CD4-positive, alpha-beta T cell treated with Interleukin-21 for 1 hour (primary cell): ENCODE measurements at regions not wholly inside any gene's neighbourhood (a gene's known extent, or its start where the extent isn't known, plus 50 kb on each side); places are given as distances from the start of the nearest gene placed in this dataset.
"Not testable (repeated sequence)": the region's sequence is repeated elsewhere in the genome, so short reads cannot be mapped to it uniquely, and the experiment has no call there.

Source experiments
- DNase-seq: peaks from one replicate; pipeline ENCODE4 v3.0.0-alpha.2; 2020

DNA sequence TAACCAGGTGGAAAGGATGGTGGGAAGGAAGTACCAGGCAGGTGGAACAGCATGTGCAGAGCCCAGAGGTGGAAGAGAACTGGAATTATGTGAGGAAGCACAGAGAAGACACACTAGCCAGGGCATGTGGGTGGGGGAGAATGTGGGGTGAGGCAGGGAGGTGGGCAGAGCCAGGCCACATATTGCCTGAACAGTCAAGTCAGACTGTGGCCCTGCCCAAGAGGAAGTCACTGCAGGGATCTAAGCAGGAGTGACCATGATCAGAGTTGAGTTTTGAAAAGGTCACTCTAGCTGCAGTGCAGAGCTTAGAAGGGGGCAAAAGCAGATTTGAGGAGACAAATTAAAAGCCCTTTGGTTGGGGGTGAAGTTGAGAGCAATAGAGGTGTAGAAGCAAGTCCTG, 114.0 kb upstream of the SLC38A2 start:
- DNase-seq: no peak

DNA sequence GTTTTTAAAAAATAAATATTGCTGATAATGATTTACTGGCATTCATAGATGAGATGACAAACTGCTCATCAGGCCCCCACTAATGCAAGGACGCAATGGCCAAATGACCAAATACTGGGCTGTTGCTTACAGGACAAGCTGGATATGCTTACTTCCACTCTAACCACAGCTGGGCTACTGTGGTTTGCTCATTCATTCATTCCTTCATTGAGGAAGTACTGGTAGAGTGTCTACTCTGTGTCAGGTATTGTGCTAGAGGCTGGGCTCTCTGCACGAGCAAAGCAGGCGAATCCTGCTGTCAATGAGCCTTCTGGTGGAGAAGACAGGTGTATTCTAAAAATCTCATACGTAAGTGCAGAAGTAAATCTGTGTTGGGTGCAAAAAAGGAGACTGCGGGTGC, 113.3 kb upstream of the SLC38A2 start:
- DNase-seq: no peak

- no peak for DNase-seq
These were observed 112.0 kb upstream of the SLC38A2 start for GRCh38 chr12:46484396-46485061.

DNA sequence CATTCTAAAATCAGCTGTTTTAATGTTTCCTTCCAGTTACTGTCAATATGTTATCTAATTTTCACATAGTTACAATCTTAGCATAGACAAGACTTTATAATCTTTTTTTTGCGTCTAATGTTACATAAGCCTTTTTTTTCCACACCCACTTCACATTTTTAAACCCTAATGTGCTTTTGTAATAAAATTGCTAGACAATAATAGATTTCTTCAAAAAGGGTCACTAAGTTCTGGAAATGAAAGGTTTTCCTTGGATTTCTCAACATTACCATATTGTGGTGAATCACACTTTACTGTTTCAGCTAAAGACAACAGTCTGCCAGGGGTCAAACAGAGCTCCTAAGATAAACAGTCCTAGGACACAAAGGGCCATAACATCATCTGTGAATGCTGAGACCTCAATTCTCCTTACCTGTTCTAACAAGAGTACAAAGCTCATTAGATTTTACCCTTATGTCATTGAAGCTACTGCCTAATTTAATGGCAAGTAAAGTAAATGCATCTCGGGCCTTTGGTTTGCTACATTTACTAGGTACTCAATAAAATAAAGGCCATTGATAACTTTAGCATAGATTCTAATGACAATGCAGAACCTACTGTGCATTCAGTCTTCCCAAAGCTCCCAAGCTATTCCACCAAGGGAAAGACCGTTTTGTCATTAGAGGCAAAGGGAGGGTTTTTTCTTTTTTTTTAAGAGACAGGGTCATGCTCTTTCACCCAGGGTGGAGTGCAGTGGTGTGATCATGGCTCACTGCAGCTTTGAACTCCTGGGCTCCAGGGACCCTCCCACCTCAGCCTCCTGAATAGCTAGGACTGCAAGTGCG, 111.2 kb upstream of the SLC38A2 start:
- DNase-seq: no peak

GRCh38 chr12:46480724-46481123, 108.2 kb upstream of the SLC38A2 start:
- no peak for DNase-seq

DNA sequence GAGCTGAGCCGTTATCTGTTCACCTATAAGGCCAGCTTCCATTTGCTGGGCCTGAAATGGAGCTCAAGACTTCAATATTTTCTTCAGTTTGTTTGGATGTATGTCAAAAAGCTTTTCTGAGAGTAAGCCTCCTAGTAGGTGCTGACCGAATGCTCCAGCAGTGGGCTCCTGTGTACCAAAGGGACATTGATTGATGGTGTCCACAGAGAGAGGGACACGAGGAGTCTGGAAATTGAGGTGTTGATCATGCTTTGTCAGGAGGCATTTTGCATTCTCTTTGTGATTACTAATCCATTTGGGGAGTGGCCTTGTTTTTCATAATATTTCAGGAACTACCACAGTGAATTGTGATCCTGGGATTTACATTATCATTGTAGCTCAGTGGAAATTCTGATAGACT, 107.7 kb upstream of the SLC38A2 start:
- DNase-seq: no peak

- no peak for DNase-seq
These were observed 105.5 kb upstream of the SLC38A2 start for GRCh38 chr12:46478123-46478522.

- DNase-seq: no peak
These were observed 105.0 kb upstream of the SLC38A2 start for GRCh38 chr12:46477541-46477940.

DNA sequence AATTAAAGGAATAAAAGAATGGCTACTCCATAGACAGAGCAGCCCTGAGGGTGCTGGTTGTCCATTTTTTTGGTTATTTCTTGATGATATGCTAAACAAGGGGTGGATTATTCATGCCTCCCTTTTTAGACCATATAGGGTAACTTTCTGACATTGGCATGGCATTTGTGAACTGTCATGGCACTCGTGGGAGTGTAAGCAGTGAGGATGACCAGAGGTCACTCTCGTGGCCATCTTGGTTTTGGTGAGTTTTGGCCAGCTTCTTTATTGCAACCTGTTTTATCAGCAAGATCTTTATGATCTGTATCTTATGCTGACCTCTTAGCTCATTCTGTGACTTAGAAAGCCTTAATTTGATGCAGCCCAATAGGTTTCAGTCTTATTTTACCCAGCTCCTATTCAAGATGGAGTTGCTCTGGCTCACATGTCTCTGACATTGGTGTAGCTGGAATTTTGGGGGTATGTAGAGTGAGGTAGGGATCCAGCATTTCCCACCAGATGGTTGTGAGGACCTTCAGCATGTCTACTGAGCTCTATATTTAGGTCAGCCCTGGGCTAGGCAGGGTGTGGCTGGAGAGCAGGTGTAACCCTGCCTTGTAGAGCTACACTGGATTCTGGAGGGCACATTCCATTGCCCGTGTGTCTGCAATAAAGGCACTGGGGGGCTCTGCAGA, 103.5 kb upstream of the SLC38A2 start:
- DNase-seq: no peak

GRCh38 chr12:46474385-46474784, 101.8 kb upstream of the SLC38A2 start:
- not testable (repeated sequence) for DNase-seq

GRCh38 chr12:46473634-46474329, 101.2 kb upstream of the SLC38A2 start:
- DNase-seq: no peak

DNA sequence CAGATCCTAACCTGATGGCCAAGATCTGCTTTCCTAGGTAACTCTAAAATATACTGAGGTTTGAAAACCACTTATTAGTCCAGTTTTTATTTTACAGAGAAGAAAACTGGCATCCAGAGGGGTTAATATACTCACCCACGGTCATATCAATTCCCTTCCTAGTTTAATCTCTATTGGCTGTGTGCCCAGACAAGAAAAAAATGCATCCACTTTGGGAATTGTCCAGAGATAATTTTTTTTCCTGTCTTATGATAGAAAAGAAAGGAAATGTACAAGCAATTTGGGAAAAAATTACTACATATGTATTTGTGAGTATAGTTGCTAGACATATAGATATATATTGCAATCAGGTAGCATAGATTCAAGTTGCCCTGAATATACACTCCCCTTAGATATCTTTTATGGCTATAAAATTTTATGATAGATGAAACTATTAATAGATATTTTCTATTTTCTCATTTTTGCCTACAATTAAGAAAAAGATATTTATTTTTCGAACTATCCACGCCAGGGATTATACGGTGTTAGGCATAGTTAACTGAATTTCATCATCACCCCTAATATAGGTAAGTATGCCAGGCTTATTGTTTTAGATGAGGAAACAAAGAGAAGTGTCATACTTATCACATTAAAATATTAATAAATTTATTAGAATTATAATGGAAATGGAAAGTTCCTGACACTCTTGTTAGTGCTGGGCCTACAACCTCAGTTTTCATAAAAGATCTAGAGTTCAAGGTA, 100.5 kb upstream of the SLC38A2 start:
- DNase-seq: no peak

DNA sequence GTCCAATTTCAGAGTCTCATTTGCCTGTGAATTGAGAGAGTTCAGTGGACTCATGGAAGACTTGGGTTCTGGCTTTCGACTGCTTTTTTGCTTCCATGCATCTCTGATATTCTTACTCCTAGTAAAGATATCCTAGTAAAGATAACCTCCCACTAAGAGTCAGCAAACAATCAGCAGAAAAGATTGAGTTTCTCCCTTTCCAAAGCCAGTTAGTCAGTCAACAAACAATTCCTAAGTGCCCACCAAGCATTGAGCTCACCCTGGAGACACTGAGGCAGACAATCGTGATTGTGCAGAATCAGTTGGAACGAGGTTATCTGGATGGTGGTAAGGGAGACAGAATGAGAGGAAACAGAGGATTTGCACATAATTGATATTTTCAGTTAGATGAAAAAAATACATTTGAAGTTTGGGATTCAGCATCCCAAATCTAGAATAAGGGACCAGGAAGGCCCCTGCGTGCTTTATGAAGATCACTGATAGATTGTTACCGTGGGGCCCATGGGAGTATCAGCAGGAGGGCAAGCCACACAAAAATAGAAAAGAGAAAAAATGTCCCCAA, 99.7 kb upstream of the SLC38A2 start:
- DNase-seq: no peak

DNA sequence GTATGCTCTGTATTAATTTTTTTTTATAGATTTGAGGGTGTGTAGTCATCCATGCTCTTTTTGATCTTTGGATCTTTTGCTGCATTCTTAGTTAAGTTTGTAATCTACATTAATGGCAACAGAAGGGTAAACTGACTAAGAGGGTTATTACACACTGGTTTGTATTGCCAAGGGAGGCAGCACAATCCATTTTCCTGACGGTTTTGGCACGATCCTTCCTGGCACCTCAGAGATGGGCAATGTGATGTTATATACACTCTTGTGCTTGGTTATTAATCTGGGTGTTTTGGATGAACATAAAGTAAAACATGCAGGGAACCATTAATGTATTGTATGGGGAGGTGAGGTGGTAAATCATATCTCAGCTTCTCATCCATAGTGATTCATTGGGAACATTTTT, 98.8 kb upstream of the SLC38A2 start:
- DNase-seq: no peak

- no peak for DNase-seq
These were observed 98.4 kb upstream of the SLC38A2 start for GRCh38 chr12:46470975-46471374.

DNA sequence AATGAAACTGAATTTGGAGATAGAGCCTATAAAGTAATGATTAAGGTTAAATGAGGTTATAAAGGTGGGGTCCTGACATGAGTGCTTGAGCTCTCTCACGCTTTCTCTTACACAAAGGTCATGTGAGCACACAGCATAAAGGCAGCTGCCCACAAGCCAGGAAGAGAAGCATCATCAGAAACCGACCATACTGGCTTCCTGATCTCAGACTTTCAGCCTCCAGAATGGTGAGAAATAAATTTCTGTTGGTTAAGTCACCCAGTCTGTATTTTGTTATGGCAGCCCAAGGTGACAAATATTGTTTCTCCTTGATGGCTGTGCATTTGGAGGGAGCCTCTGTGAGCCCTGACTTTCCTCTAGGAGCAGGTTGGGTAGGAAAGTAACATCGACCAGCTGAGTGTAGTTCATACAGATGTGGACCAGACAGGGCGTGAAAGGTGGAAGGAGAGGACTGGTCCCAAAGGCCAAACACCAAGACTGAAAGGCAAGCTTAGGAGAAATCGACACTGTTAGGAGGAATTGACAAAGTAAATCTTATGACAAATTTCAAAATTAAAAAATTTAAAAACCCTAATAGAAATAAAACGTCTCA, 97.6 kb upstream of the SLC38A2 start:
- peak; percentile 37 for DNase-seq

GRCh38 chr12:46468813-46469212, 96.2 kb upstream of the SLC38A2 start:
- no peak for DNase-seq

DNA sequence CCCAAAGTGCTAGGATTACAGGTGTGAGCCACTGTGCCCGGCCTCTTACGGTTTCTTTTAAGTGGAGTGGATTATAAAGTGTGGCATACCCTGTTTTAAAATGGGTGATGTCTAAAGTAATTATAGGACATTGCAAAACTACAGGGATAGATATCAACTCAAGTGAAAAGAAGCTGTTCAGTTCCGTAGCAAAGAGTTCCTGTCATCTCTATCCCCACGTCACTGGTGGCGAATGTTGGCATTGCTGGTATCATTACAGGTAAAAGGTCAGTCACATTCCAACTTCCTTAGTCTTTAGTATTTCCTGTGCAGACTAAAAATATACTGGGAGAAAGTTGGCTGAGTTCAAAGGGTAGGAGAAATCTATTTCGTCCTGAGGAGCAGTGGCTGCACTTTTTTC, 95.6 kb upstream of the SLC38A2 start:
- DNase-seq: no peak

- no peak for DNase-seq
These were observed 92.7 kb upstream of the SLC38A2 start for GRCh38 chr12:46465307-46465706.

GRCh38 chr12:46464863-46465262, 92.3 kb upstream of the SLC38A2 start:
- no peak for DNase-seq

DNA sequence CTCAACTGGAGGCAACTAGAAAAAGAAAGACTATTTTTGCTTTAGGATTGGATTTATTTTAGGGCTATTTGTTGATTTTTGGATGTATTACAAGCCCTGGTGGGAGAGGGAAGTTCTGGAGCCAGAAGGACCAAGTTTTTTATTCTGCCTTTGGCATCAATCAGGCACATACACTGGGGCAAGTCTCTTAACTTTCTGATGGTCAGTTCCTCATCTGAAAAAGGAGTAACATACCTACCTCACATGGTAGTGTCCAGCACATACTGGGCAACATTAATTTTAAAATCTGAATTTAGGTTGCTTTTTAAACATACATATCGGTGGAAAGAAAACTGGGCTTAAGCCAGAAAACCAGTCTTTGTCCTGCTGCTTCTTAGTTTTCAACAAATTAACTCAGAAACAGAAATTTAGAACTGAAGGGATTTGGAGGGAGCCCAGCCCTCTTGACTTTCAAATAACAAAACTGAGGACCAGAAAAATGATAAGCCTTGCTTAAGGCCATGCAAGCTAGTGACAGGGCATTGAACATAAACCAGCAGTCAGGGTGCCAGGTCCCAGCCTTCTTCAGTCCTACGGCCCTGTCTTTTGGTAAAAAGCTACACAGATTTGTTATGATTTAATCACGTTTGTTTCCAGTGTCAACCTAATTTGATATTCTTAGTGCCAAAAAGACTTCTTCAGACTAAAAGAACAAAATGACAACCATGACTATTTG, 90.2 kb upstream of the SLC38A2 start:
- DNase-seq: no peak
